GM12892 (cell line): ENCODE measurements at regions not wholly inside any gene's neighbourhood (a gene's known extent, or its start where the extent isn't known, plus 50 kb on each side); places are given as distances from the start of the nearest gene placed in this dataset.

Experiments
- DNase-seq: peaks from one replicate; pipeline ENCODE4 v3.0.0; 2011; ENCODE audit not compliant: insufficient read length
- FAIRE-seq: peaks from 2 replicates; lab custom pipeline; 2011; peaks lifted over from hg19 to GRCh38; lab: Jason Lieb, UNC
- POLR2A ChIP-seq: IDR thresholded peaks from 2 replicates; pipeline ENCODE4 v1.6.1; 2011; ENCODE audit warnings: low read depth, low read length, control low read depth
- POLR2AphosphoS5 ChIP-seq: IDR thresholded peaks from 2 replicates; pipeline ENCODE4 v1.6.1; 2011; ENCODE audit warnings: low read depth, low read length, control low read depth
- TAF1 ChIP-seq: IDR thresholded peaks from 2 replicates; pipeline ENCODE4 v1.6.1; 2011; ENCODE audit warnings: low read depth, mild to moderate bottlenecking, control low read depth, low read length, borderline replicate concordance

DNA sequence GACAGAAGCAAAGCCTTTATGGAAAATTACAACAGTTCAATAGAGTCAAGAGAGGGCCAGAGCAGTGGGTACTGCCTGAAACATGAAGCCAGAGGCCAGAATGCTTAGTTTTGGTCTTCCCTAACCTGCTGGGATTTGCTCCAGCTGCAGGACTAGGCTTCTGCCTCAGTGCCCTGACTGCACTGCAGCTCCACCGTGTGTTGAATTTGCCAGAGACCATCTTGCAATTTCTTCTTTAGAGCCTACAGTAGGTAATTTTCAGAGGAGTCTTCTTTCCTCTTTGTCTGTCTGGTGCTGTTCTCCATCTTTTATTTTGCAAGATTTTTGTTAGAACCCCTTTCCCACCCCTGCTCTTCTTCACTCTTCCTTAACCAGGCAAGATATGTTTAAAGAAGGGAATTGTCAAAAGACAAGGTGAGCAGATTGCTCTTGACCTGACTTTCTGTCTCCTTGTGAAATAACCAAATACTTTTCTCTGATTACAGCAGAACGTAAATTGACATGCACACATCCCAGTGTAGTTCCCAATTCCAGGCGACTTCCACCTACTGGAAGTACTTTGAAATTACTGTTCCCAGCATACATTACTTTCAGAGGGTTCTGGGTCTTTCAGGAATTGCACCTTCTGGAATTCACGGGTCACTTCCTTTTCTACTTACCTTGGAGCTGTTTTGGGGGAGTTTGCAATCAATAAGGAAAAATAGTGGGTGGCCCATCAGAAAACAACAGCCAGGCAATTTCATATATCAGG, 161.2 kb downstream of the MINAR1 start:
- no peak for FAIRE-seq
- DNase-seq, result no peak

DNA sequence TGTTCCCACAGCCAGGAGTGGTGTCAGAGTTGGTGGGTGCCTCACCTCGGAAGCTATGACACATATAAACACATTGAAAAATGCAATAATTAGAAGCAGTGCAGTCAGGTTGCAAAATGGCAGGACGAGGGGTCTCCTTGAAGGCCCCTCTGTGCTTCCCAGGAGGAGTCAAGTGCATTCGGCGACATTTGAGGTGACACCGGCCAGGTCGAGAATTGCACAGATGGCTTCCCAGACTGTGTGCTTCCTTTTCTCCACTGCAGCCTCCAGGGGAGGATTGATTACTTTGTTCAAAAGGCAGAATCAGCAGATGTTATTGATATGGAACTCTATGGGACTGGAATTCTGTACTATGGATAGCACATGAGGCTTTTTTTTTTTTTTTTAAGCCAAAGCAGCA, 163.2 kb downstream of the MINAR1 start:
- DNase-seq, result no peak
- FAIRE-seq, result no peak
- TF ChIP-seq POLR2AphosphoS5, result no peak
- TF ChIP-seq POLR2A, result no peak
- TF ChIP-seq TAF1, result no peak

More for the DNA sequence above, 161.2 kb downstream of the MINAR1 start:
- TF ChIP-seq TAF1, result no peak

- FAIRE-seq (peak; percentile 95), DNase-seq (peak; percentile 47)
- TF ChIP-seq POLR2AphosphoS5 (no peak), TAF1 (no peak), POLR2A (no peak)
These were observed 164.0 kb downstream of the MINAR1 start for GRCh38 chr15:79595995-79596622.

DNA sequence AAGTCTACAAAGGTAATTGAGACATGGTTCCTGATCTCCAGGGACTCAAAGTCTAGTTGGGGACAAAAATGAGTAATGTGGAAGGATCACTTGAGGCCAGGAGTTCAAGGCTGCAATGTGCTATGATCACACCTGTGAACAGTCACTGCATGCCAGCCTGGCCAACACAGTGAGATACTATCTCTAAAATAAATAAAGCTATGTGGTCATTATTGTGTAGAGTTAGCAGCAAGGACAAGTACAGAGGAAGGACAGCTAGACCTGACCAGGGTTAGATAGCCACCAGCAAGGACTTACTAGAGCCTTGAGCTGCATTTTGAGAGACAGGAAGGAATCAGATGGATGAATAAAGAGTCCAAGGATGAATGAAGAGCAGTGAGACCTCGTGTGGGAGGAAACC, 166.5 kb downstream of the MINAR1 start:
- DNase-seq, result no peak
- TF ChIP-seq TAF1, result no peak
- no peak for TF ChIP-seq POLR2AphosphoS5
- no peak for TF ChIP-seq POLR2A
- no peak for FAIRE-seq

GRCh38 chr15:79601405-79602086, 169.4 kb downstream of the MINAR1 start:
- TF ChIP-seq POLR2A (no peak), TAF1 (no peak), POLR2AphosphoS5 (no peak)
- DNase-seq (no peak), FAIRE-seq (no peak)

DNA sequence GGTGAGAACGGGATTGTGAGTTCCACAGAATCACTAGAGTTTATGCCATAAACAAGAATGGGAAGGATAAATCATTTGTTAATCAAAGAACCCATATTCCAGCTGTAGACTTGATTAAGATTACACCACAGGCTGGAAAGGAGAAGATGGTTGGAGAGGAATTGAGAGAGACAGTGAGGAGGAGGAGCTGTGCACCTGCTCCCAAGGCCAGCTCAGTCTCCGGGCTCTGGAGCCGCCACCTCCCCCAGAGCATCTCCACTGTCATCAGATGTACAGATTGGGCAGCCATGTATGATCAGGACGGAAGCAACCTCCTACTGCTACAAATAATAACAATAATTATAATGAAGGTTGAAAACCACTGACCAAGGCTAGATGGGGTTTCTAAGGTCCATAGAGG, 170.0 kb downstream of the MINAR1 start:
- FAIRE-seq, result no peak
- TF ChIP-seq TAF1 (no peak), POLR2AphosphoS5 (no peak), POLR2A (no peak)
- no peak for DNase-seq

- TF ChIP-seq POLR2AphosphoS5, result no peak
- TF ChIP-seq TAF1, result no peak
- no peak for TF ChIP-seq POLR2A
- no peak for DNase-seq
- FAIRE-seq, result no peak
These were observed 170.6 kb downstream of the MINAR1 start for GRCh38 chr15:79602731-79603130.

GRCh38 chr15:79606831-79607355, 174.8 kb downstream of the MINAR1 start:
- DNase-seq (no peak), FAIRE-seq (no peak)
- TF ChIP-seq POLR2A, result no peak
- no peak for TF ChIP-seq POLR2AphosphoS5
- no peak for TF ChIP-seq TAF1

DNA sequence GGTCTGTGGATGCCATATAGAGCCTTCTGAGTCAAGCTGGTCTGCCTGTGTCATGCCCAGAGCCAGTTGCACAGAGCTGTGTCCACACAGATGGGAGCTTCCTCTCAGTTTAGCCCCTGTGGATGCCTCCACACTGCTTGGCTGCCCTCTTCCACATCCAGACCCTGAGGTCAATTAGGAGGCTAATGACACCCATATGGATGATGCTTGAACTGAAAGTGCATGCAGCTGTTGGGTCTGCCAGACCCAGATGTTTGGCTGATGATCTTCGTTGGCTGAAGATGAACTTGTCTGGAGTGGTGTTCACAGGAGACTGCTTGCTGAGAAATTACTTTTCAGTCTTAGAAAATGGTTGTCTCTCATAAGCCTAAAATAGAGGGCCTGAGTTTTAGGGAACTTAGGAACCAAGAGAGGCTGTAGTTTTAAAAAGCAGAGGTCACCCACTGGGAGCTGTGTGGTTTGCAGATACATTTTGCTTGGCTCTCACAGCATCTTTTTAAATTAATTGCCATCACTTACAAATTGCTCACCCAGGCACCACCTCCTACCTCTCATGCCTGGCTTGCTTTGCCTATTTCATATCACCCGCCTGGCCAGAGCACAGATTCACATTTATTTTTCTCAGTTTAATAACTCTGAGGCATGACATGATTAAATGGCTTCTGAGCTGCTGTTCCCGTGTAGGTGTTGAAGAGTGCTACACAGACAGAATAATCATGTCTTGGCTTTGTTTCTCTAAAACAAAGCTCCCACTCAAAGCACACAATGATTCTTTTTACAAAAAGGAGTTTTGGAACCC, 176.1 kb downstream of the MINAR1 start:
- TF ChIP-seq TAF1 (no peak), POLR2AphosphoS5 (no peak), POLR2A (no peak)
- DNase-seq, result no peak
- no peak for FAIRE-seq

DNA sequence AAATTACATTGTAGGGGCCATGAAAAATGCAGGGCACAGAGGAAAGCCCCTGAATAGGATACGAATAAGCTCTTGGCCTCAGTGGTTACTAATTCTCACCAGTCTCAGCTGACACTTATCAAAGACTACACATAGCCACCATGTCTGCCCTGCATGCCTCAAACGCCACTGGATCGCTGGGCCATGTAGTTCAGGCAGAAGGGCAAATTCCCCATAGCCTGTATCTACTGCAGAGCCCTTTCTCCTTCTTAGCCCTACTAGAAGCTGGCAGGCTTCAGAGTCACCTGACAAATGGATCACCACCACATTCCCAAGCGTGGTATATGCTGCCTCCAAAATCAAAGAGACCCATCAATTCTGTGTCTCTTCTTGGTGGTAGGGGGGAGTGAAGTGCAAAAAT, 177.4 kb downstream of the MINAR1 start:
- FAIRE-seq, result no peak
- TF ChIP-seq POLR2AphosphoS5 (no peak), TAF1 (no peak), POLR2A (no peak)
- DNase-seq, result no peak

DNA sequence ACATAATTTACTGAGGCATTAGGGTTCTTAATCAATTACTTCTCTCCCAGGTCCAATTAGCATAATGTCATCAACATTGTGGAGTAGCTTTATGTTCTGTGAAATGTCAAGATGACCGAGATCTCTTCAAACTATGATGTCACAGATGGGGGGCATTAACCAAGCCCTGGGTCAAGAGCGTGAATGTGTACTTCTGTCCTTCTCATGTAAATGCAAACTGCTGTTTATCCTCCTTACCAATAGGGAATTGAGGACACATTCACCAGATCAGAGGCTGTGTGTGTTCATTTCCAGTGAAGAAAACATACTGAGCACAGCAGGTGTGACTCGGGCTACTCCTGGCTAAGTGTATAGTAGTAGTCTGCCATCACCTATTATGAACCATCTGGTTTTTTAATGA, 177.9 kb downstream of the MINAR1 start:
- TF ChIP-seq TAF1 (no peak), POLR2AphosphoS5 (no peak), POLR2A (no peak)
- FAIRE-seq, result no peak
- DNase-seq, result no peak
